ENCODE measurements at regions not wholly inside any gene's neighbourhood (a gene's known extent, or its start where the extent isn't known, plus 50 kb on each side); places are given as distances from the start of the nearest gene placed in this dataset.
A peak's percentile ranks its signal among the peaks of the same experiment; 100 is the strongest.

DNA sequence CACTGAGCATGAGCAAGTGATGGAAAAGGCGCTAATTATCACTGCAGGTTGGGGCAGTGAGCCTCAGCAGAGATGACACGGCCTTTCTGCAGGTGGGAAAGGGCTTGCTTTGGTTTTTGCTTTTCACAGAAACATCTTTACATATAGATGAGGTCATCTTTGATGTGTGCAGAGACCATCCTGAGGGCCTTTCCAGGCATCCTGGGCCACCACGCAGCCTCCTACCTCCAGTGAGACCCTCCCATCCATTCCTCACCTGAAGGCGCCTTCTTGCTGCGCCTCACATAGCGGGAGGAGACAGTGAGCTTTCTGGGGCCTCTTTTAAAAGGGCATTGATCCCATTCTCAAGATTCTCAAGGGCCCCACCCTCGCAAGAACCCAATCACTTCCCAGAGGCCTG, 235.3 kb upstream of the RAB6C start:
- H3K27ac Mint-ChIP-seq (ENCODE audit: unreplicated experiment): no peak overlapping the region
- Histone ChIP-seq H3K4me1 (no peaks in the 10 kb centered on the region), H3K9me3 (no peaks in the 10 kb centered on the region), H3K36me3 (ENCODE audit: control insufficient read depth, insufficient read depth, low read length) (no peaks in the 10 kb centered on the region), H3K27me3 (replicated peaks; ENCODE audit: control insufficient read depth, insufficient read depth, low read length) (no peaks in the 10 kb centered on the region; the same call in 1 of the 2 replicates), H3K4me3 (ENCODE audit: low read depth, low read length) (no peak overlapping the region)
- no peak overlapping the region for H3K4me3 Mint-ChIP-seq (ENCODE audit: unreplicated experiment)
- no peaks in the 10 kb centered on the region for H3K36me3 Mint-ChIP-seq (ENCODE audit: insufficient read depth, unreplicated experiment)
- no peak for DNase-seq
- ChIA-PET POLR2A (no interaction called here), CTCF (interaction anchor here (1.1 kb wide), 1 partner anchor 18 kb away, joined by 5 read pairs; no protein-coding TSS in a partner anchor)
- intact Hi-C loops (cut with micrococcal nuclease; ENCODE audit: unreplicated experiment): no loop called here
- no peaks in the 10 kb centered on the region for H3K9me3 Mint-ChIP-seq (ENCODE audit: unreplicated experiment)
- no peaks in the 10 kb centered on the region for H3K4me1 Mint-ChIP-seq (ENCODE audit: low read depth, unreplicated experiment)
- peaks cover 7% of the 10 kb centered on the region for H3K27me3 Mint-ChIP-seq (ENCODE audit: insufficient read depth, unreplicated experiment)
- BruUV-seq (replicated peaks): no TSS peak
- TF ChIP-seq, protein P1, sequence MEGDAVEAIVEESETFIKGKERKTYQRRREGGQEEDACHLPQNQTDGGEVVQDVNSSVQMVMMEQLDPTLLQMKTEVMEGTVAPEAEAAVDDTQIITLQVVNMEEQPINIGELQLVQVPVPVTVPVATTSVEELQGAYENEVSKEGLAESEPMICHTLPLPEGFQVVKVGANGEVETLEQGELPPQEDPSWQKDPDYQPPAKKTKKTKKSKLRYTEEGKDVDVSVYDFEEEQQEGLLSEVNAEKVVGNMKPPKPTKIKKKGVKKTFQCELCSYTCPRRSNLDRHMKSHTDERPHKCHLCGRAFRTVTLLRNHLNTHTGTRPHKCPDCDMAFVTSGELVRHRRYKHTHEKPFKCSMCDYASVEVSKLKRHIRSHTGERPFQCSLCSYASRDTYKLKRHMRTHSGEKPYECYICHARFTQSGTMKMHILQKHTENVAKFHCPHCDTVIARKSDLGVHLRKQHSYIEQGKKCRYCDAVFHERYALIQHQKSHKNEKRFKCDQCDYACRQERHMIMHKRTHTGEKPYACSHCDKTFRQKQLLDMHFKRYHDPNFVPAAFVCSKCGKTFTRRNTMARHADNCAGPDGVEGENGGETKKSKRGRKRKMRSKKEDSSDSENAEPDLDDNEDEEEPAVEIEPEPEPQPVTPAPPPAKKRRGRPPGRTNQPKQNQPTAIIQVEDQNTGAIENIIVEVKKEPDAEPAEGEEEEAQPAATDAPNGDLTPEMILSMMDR (IDR thresholded peaks at IDR 0.05; ENCODE audit: insufficient read depth in 1 of 2, low read depth in 1 of 2, low read length in 1 of 2, severe bottlenecking in 1 of 2, unreplicated experiment in 1 of 2): no peak

DNA sequence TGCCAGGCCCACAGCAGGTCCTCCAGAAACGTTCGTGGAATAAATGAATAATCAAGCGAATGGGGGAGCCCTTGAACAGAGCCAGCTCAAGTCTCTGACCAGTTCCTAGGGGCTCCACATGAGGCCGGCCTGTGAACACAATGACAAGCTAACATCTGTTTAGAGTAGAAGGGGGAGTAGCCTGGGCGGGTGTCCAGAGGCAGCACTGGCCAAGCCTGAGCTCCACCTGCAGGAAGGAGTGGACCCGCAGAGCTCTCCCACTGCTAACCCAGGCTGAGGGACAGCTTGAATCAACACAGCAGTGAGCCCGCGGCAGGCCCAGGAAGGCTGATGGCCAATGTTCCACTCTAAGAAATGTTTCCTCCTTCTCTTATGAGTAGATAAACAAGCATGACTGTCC, 234.8 kb upstream of the RAB6C start:
- intact Hi-C loops (cut with micrococcal nuclease; ENCODE audit: unreplicated experiment): loop anchor here (5.0 kb wide), 1 partner anchor 67 kb away; no protein-coding TSS in a partner anchor
- no peak overlapping the region for H3K27ac Mint-ChIP-seq (ENCODE audit: unreplicated experiment)
- no peaks in the 10 kb centered on the region for H3K36me3 Mint-ChIP-seq (ENCODE audit: insufficient read depth, unreplicated experiment)
- H3K27me3 Mint-ChIP-seq (ENCODE audit: insufficient read depth, unreplicated experiment): peaks cover 9% of the 10 kb centered on the region
- no peaks in the 10 kb centered on the region for H3K4me1 Mint-ChIP-seq (ENCODE audit: low read depth, unreplicated experiment)
- TF ChIP-seq, protein P1 (IDR thresholded peaks at IDR 0.05; ENCODE audit: insufficient read depth in 1 of 2, low read depth in 1 of 2, low read length in 1 of 2, severe bottlenecking in 1 of 2, unreplicated experiment in 1 of 2): peak in 1 of 2 experiments; percentile 22
- H3K4me3 Mint-ChIP-seq (ENCODE audit: unreplicated experiment): no peak overlapping the region
- no TSS peak for BruUV-seq (replicated peaks)
- no peaks in the 10 kb centered on the region for H3K4me1 ChIP-seq
- no peak overlapping the region for H3K4me3 ChIP-seq (ENCODE audit: low read depth, low read length)
- ChIA-PET POLR2A (no interaction called here), CTCF (interaction anchor here (1.1 kb wide), 1 partner anchor 19 kb away, joined by 5 read pairs; no protein-coding TSS in a partner anchor)
- peak in 1 of 2 experiments; percentile 36 for DNase-seq
- no peaks in the 10 kb centered on the region for H3K9me3 Mint-ChIP-seq (ENCODE audit: unreplicated experiment)
- no peaks in the 10 kb centered on the region for H3K36me3 ChIP-seq (ENCODE audit: control insufficient read depth, insufficient read depth, low read length)
- H3K9me3 ChIP-seq: no peaks in the 10 kb centered on the region
- H3K27me3 ChIP-seq (replicated peaks; ENCODE audit: control insufficient read depth, insufficient read depth, low read length): no peaks in the 10 kb centered on the region; the same call in 1 of the 2 replicates

DNA sequence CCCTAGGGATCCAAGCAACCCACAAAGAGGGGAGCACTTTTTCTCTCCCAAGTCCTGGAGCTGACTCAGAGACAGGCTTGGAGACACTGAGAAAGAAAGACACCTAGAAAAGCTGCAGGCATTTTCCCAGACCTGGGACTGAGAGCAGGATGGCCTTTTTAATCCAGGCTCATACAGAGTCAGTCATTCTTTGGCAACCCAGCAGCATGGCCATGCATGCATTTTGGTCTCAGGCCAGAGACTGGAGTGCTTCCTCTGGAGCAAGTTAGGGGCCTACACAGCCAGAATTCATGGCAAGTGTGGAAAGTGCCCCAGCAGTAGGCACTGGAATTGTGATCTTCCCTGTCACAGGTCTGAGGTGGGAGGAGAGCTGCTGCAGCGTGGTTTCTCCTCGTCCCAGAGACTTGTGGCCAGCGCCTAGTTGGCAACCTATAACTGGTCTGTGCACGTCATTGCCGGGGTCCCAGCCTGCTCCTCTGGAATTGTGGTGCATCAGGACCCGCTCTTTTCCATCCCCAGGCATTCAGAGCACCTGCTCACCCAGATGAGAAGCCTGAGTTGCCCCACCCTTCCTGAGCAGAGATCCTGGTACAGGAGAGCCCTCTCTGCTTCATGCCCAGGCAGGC, 231.9 kb upstream of the RAB6C start:
- peaks cover 9% of the 10 kb centered on the region for H3K27me3 Mint-ChIP-seq (ENCODE audit: insufficient read depth, unreplicated experiment)
- BruUV-seq (replicated peaks): no TSS peak
- POLR2A ChIA-PET: no interaction called here
- no peak overlapping the region for H3K4me3 ChIP-seq (ENCODE audit: low read depth, low read length)
- no peak overlapping the region for H3K4me3 Mint-ChIP-seq (ENCODE audit: unreplicated experiment)
- no peaks in the 10 kb centered on the region for H3K9me3 Mint-ChIP-seq (ENCODE audit: unreplicated experiment)
- H3K36me3 ChIP-seq (ENCODE audit: control insufficient read depth, insufficient read depth, low read length): no peaks in the 10 kb centered on the region
- H3K4me1 ChIP-seq: no peaks in the 10 kb centered on the region
- no peaks in the 10 kb centered on the region for H3K4me1 Mint-ChIP-seq (ENCODE audit: low read depth, unreplicated experiment)
- H3K9me3 ChIP-seq: no peaks in the 10 kb centered on the region
- intact Hi-C loops (cut with micrococcal nuclease; ENCODE audit: unreplicated experiment): loop anchor here (5.0 kb wide), 1 partner anchor 70 kb away; no protein-coding TSS in a partner anchor
- H3K27ac Mint-ChIP-seq (ENCODE audit: unreplicated experiment): no peak overlapping the region
- CTCF ChIA-PET: interaction anchor here (0.8 to 1.8 kb wide), 5 partner anchors 8 to 176 kb away, joined by 3 to 16 read pairs (median 4); no protein-coding TSS in a partner anchor
- no peak for DNase-seq
- TF ChIP-seq, protein P1 (IDR thresholded peaks at IDR 0.05; ENCODE audit: insufficient read depth in 1 of 2, low read depth in 1 of 2, low read length in 1 of 2, severe bottlenecking in 1 of 2, unreplicated experiment in 1 of 2): no peak
- no peaks in the 10 kb centered on the region for H3K36me3 Mint-ChIP-seq (ENCODE audit: insufficient read depth, unreplicated experiment)
- H3K27me3 ChIP-seq (replicated peaks; ENCODE audit: control insufficient read depth, insufficient read depth, low read length): no peaks in the 10 kb centered on the region; the same call in 1 of the 2 replicates

Measured in Caco-2 (cell line).